ENCODE measurements at regions not wholly inside any gene's neighbourhood (a gene's known extent, or its start where the extent isn't known, plus 50 kb on each side); places are given as distances from the start of the nearest gene placed in this dataset.
"Not testable (repeated sequence)": the region's sequence is repeated elsewhere in the genome, so short reads cannot be mapped to it uniquely, and the experiment has no call there.

GRCh38 chr6:81623106-81623759, 129.2 kb downstream of the TENT5A start:
- no peak for DNase-seq

- no peak for DNase-seq
Measured at GRCh38 chr6:81621816-81622395, 130.6 kb downstream of the TENT5A start.

- no peak for DNase-seq
Measured at GRCh38 chr6:81614292-81614691, 138.2 kb downstream of the TENT5A start.

GRCh38 chr6:81613606-81614005, 138.9 kb downstream of the TENT5A start:
- no peak for DNase-seq

- no peak for DNase-seq
Measured at GRCh38 chr6:81612136-81612535, 140.3 kb downstream of the TENT5A start.

- no peak for DNase-seq
Measured at GRCh38 chr6:81609736-81610135, 142.7 kb downstream of the TENT5A start.

GRCh38 chr6:81608776-81609175, 143.7 kb downstream of the TENT5A start:
- DNase-seq, result no peak

GRCh38 chr6:81606965-81607381, 145.5 kb downstream of the TENT5A start:
- DNase-seq, result no peak

- no peak for DNase-seq
Measured at GRCh38 chr6:81605526-81605925, 147.0 kb downstream of the TENT5A start.

- DNase-seq, result no peak
Measured at GRCh38 chr6:81601918-81602317, 150.6 kb downstream of the TENT5A start.

- DNase-seq, result not testable (repeated sequence)
Measured at GRCh38 chr6:81600488-81600887, 152.0 kb downstream of the TENT5A start.

- DNase-seq, result no peak
Measured at GRCh38 chr6:81594501-81594900, 158.0 kb downstream of the TENT5A start.

- no peak for DNase-seq
Measured at GRCh38 chr6:81590314-81590691, 162.2 kb downstream of the TENT5A start.

- no peak for DNase-seq
Measured at GRCh38 chr6:81589465-81590313, 162.8 kb downstream of the TENT5A start.

- DNase-seq, result not testable (repeated sequence)
Measured at GRCh38 chr6:81585686-81586085, 166.8 kb downstream of the TENT5A start.

- not testable (repeated sequence) for DNase-seq
Measured at GRCh38 chr6:81584156-81584555, 168.3 kb downstream of the TENT5A start.

- DNase-seq, result no peak
Measured at GRCh38 chr6:81575442-81575841, 177.0 kb downstream of the TENT5A start.

- DNase-seq, result no peak
Measured at GRCh38 chr6:81572020-81572419, 180.5 kb downstream of the TENT5A start.

- DNase-seq, result no peak
Measured at GRCh38 chr6:81570681-81571080, 181.8 kb downstream of the TENT5A start.

GRCh38 chr6:81568973-81569372, 183.5 kb downstream of the TENT5A start:
- DNase-seq, result no peak

GRCh38 chr6:81565071-81565470, 187.4 kb downstream of the TENT5A start:
- no peak for DNase-seq

GRCh38 chr6:81564470-81565068, 187.9 kb downstream of the TENT5A start:
- no peak for DNase-seq

- no peak for DNase-seq
Measured at GRCh38 chr6:81562169-81562568, 190.3 kb downstream of the TENT5A start.

GRCh38 chr6:81561731-81562130, 190.8 kb downstream of the TENT5A start:
- DNase-seq, result no peak
